ENCODE measurements at regions not wholly inside any gene's neighbourhood (a gene's known extent, or its start where the extent isn't known, plus 50 kb on each side); places are given as distances from the start of the nearest gene placed in this dataset.

- intact Hi-C loops (cut with micrococcal nuclease), result no loop called here
- H3K4me1 ChIP-seq (ENCODE audit: control insufficient read depth, insufficient read depth, low read length), result no peaks in the 10 kb centered on the region
- DNase-seq, result no peak
- H3K27me3 Mint-ChIP-seq (ENCODE audit: low read depth in 2 of 2), result peaks cover 34 to 44% of the 10 kb centered on the region in 2 donors
- no peaks in the 10 kb centered on the region for H3K9me3 Mint-ChIP-seq
- no peak overlapping the region for H3K4me3 ChIP-seq (ENCODE audit: low read length)
- H3K4me1 Mint-ChIP-seq, result peaks cover 0 to 6% of the 10 kb centered on the region in 2 donors
- peaks cover 2% of the 10 kb centered on the region for H3K27me3 ChIP-seq (ENCODE audit: control insufficient read depth, insufficient read depth, low read length)
- H3K36me3 Mint-ChIP-seq, result no peaks in the 10 kb centered on the region
- 94% methylated on average over 2 of the region's 2 CpGs for WGBS (ENCODE audit: insufficient coverage)
- H3K27ac ChIP-seq (ENCODE audit: low read length), result no peak overlapping the region
- H3K9me3 ChIP-seq (ENCODE audit: control insufficient read depth, insufficient read depth, low read length), result no peaks in the 10 kb centered on the region
- no peaks in the 10 kb centered on the region for H3K36me3 ChIP-seq (ENCODE audit: control insufficient read depth, insufficient read depth, low read length)
- no peak for ATAC-seq
- TF ChIP-seq CTCF (IDR thresholded peaks at IDR 0.05), result no peak
- H3K27ac Mint-ChIP-seq, result no peak overlapping the region
- H3K4me3 Mint-ChIP-seq, result no peak overlapping the region
Measured at GRCh38 chr12:46982629-46983392, 96.6 kb upstream of the PCED1B start.

- Histone ChIP-seq H3K9me3 (ENCODE audit: control insufficient read depth, insufficient read depth, low read length) (no peaks in the 10 kb centered on the region), H3K4me1 (ENCODE audit: control insufficient read depth, insufficient read depth, low read length) (no peaks in the 10 kb centered on the region), H3K4me3 (ENCODE audit: low read length) (no peak overlapping the region), H3K27ac (ENCODE audit: low read length) (no peak overlapping the region), H3K27me3 (ENCODE audit: control insufficient read depth, insufficient read depth, low read length) (peaks cover 2% of the 10 kb centered on the region), H3K36me3 (ENCODE audit: control insufficient read depth, insufficient read depth, low read length) (no peaks in the 10 kb centered on the region)
- 78% methylated on average over 1 of the region's 2 CpGs for WGBS (ENCODE audit: insufficient coverage)
- no peaks in the 10 kb centered on the region for H3K36me3 Mint-ChIP-seq
- H3K27ac Mint-ChIP-seq, result no peak overlapping the region
- no peak overlapping the region for H3K4me3 Mint-ChIP-seq
- TF ChIP-seq CTCF (IDR thresholded peaks at IDR 0.05), result no peak
- peaks cover 36 to 47% of the 10 kb centered on the region in 2 donors for H3K27me3 Mint-ChIP-seq (ENCODE audit: low read depth in 2 of 2)
- ATAC-seq, result peak in 1 of 3 donors; percentile 7
- H3K4me1 Mint-ChIP-seq, result peaks cover 0 to 6% of the 10 kb centered on the region in 2 donors
- DNase-seq, result no peak
- intact Hi-C loops (cut with micrococcal nuclease), result no loop called here
- no peaks in the 10 kb centered on the region for H3K9me3 Mint-ChIP-seq
Measured at GRCh38 chr12:46983393-46983793, 96.0 kb upstream of the PCED1B start.

- Histone ChIP-seq H3K4me1 (ENCODE audit: control insufficient read depth, insufficient read depth, low read length) (no peaks in the 10 kb centered on the region), H3K27ac (ENCODE audit: low read length) (no peak overlapping the region), H3K9me3 (ENCODE audit: control insufficient read depth, insufficient read depth, low read length) (no peaks in the 10 kb centered on the region), H3K27me3 (ENCODE audit: control insufficient read depth, insufficient read depth, low read length) (peaks cover 2% of the 10 kb centered on the region), H3K4me3 (ENCODE audit: low read length) (no peak overlapping the region), H3K36me3 (ENCODE audit: control insufficient read depth, insufficient read depth, low read length) (no peaks in the 10 kb centered on the region)
- ATAC-seq (peak; percentile 69 to 86 (median 72)), DNase-seq (peak in 1 of 2 donors; percentile 64)
- intact Hi-C loops (cut with micrococcal nuclease), result loop anchor here (1.0 kb wide), 1 partner anchor 642 kb away; no protein-coding TSS in a partner anchor
- Mint-ChIP-seq H3K27me3 (ENCODE audit: low read depth in 2 of 2) (peaks cover 34 to 51% of the 10 kb centered on the region in 2 donors), H3K27ac (no peak overlapping the region), H3K4me3 (no peak overlapping the region), H3K9me3 (no peaks in the 10 kb centered on the region), H3K4me1 (peaks cover 0 to 6% of the 10 kb centered on the region in 2 donors), H3K36me3 (no peaks in the 10 kb centered on the region)
- WGBS (ENCODE audit: insufficient coverage), result 47% methylated on average over 4 of the region's 7 CpGs
- TF ChIP-seq CTCF (IDR thresholded peaks at IDR 0.05), result peak; percentile 74
Measured at GRCh38 chr12:46983959-46984841, 95.2 kb upstream of the PCED1B start.

Measured in natural killer cell (primary cell).